VCaP (cell line): ENCODE measurements at regions not wholly inside any gene's neighbourhood (a gene's known extent, or its start where the extent isn't known, plus 50 kb on each side); places are given as distances from the start of the nearest gene placed in this dataset.

Experiments used
- H3K27ac ChIP-seq: fragments of 450-650 bp; 2 replicates; pipeline ENCODE4 v1.5.1; 2017
- CTCF ChIP-seq: fragments of 450-650 bp; conservative IDR thresholded peaks from 2 replicates; pipeline ENCODE4 v1.5.1; 2017; ENCODE audit warnings: mild to moderate bottlenecking, moderate library complexity

DNA sequence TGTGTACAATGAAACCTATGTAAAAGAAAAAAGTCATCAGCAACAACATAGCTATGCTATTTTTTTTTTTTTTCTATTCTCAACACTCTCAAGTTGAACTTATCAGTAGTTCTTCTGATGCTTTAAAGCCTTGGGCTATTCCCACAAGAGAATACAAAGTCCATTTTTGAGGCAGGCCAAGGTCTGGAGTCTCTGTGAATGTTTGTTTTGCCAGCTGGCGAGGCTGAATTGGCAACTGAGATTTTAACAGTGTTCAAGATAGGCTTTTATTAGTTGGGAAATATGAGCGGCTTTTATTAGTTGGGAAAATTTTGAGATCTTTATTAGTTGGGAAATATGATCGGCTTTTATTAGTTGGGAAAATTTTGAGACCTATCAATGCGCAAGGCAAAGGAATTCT is 336.6 kb downstream of the SLITRK2 start:
- no peak for TF ChIP-seq CTCF
- H3K27ac ChIP-seq, result no peak overlapping the region

- TF ChIP-seq CTCF, result no peak
- H3K27ac ChIP-seq, result no peak overlapping the region
Measured at GRCh38 chrX:146160443-146161203, 343.0 kb downstream of the SLITRK2 start.

DNA sequence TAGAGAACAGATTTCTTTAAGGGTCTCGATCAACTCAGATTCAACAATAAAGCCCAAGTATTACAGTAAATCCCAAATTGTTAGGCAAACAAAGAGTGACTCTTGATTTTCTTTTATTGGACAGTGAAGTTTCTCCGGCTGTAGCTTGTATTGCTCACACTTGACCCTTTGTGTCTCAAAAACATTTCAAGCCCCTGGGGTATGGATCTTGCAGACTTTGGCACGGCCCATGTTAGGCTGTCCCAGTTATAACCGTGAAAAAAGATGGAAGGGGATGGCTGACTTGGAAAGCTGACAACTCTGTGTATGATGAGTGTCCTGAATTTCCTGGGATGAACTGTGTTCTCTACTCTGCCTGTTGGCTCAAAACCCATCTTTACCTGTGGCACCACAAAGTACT is 356.1 kb downstream of the SLITRK2 start:
- TF ChIP-seq CTCF, result no peak

DNA sequence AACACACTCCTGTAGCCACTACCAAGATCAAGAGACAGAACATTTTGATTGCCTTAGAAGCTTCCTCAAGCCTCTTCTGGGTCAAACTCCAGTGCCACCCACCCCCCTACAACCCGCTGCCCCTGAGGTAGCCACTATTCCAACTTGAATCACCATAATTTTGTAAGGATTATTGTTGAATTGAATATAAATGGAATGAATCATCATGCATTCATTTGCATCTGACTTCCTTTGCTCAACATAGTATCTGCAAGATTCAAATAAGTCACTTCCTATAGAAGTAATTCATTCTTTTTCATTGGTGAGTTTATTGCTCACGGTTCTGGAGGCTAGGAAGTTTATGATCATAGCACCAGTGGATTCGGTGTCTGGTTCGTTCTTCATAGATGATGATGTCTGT is 364.2 kb downstream of the SLITRK2 start:
- no peak overlapping the region for H3K27ac ChIP-seq
- no peak for TF ChIP-seq CTCF

More for the DNA sequence above, 356.1 kb downstream of the SLITRK2 start:
- no peak overlapping the region for H3K27ac ChIP-seq

- no peak for TF ChIP-seq CTCF
- H3K27ac ChIP-seq, result no peak overlapping the region
Measured at GRCh38 chrX:146186540-146186939, 368.9 kb downstream of the SLITRK2 start.

GRCh38 chrX:146189371-146189770 is 371.7 kb downstream of the SLITRK2 start:
- H3K27ac ChIP-seq, result no peak overlapping the region
- no peak for TF ChIP-seq CTCF

DNA sequence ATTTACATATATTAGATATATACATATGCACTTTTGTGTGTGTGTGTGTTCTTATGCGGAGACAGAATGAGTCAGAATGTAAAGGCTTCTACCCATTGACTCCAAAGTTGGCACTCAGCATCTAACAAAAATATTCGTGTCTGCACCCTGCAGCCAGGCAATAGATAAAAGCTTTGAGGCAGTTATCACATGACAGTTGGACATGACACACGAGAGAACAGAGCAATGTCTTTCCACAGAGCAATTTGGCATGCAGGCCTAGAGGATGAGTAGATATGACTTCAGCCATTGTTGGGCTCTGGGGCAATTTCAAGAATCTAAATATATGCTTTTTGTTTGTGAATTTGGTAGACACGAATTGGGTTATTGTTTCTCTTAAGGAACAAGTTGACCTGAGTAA is 391.2 kb downstream of the SLITRK2 start:
- no peak overlapping the region for H3K27ac ChIP-seq

More for the DNA sequence above, 391.2 kb downstream of the SLITRK2 start:
- TF ChIP-seq CTCF, result no peak
